Activated T-cell treated with anti-CD3 and anti-CD28 coated beads, Interleukin-2, amount 50 U/mL, for 72 hours (primary cell): ENCODE measurements at regions not wholly inside any gene's neighbourhood (a gene's known extent, or its start where the extent isn't known, plus 50 kb on each side); places are given as distances from the start of the nearest gene placed in this dataset.

Experiments used
- ATAC-seq, 2 donors: fragments of 150-1000 bp; cut with Tn5 transposase; replicated peaks in 1 of 2; 2 replicates each; pipeline ENCODE4 v1.10.0; 2021; ENCODE audit warnings: moderate library complexity in 2 of 2, mild to moderate bottlenecking in 1 of 2
- DNase-seq, 2 donors: peaks; one replicate each; pipeline ENCODE4 v3.0.0; 2021 to 2022; ENCODE audit warnings: mixed read lengths in 1 of 2
- H3K27ac Mint-ChIP-seq: one replicate; pipeline ENCODE4 v1.8.0; 2022; ENCODE audit warnings: mild to moderate bottlenecking, moderate library complexity, mixed read lengths
- H3K27me3 Mint-ChIP-seq: one replicate; pipeline ENCODE4 v1.8.0; 2022; ENCODE audit warnings: low read depth, mixed read lengths
- H3K36me3 Mint-ChIP-seq, 2 donors: one replicate each; pipeline ENCODE4 v1.8.0; 2022; ENCODE audit warnings: mixed read lengths in 2 of 2, mild to moderate bottlenecking in 1 of 2; ENCODE audit not compliant: insufficient read depth in 2 of 2
- H3K4me1 Mint-ChIP-seq: one replicate; pipeline ENCODE4 v1.8.0; 2022; ENCODE audit warnings: low read depth, mixed read lengths
- H3K4me3 Mint-ChIP-seq, 2 donors: one replicate each; pipeline ENCODE4 v1.8.0; 2022; ENCODE audit warnings: mild to moderate bottlenecking in 2 of 2, mixed read lengths in 2 of 2, moderate library complexity in 2 of 2
- H3K9me3 Mint-ChIP-seq, 2 donors: one replicate each; pipeline ENCODE4 v1.8.0; 2022; ENCODE audit warnings: mixed read lengths in 2 of 2

GRCh38 chr4:153114771-153115321 lies 89.4 kb upstream of the TRIM2 start:
- peak; percentile 73 to 79 for ATAC-seq
- peak; percentile 60 to 76 for DNase-seq
- Mint-ChIP-seq H3K36me3 (no peaks in the 10 kb centered on the region), H3K27ac (no peak overlapping the region), H3K4me3 (no peak overlapping the region), H3K9me3 (no peaks in the 10 kb centered on the region), H3K4me1 (peaks cover 10% of the 10 kb centered on the region), H3K27me3 (peaks cover 8% of the 10 kb centered on the region)

- Mint-ChIP-seq H3K27me3 (peaks cover 5% of the 10 kb centered on the region), H3K36me3 (no peaks in the 10 kb centered on the region), H3K9me3 (no peaks in the 10 kb centered on the region), H3K27ac (no peak overlapping the region), H3K4me1 (peaks cover 10% of the 10 kb centered on the region), H3K4me3 (no peak overlapping the region)
- ATAC-seq, result peak; percentile 61 to 66
- peak; percentile 74 to 83 for DNase-seq
Measured at GRCh38 chr4:153115322-153116290, 88.6 kb upstream of the TRIM2 start.

GRCh38 chr4:153116291-153116680 lies 88.0 kb upstream of the TRIM2 start:
- Mint-ChIP-seq H3K27ac (no peak overlapping the region), H3K9me3 (no peaks in the 10 kb centered on the region), H3K27me3 (no peaks in the 10 kb centered on the region), H3K4me1 (peaks cover 10% of the 10 kb centered on the region), H3K4me3 (no peak overlapping the region), H3K36me3 (no peaks in the 10 kb centered on the region)
- no peak for ATAC-seq
- no peak for DNase-seq

- Mint-ChIP-seq H3K4me3 (no peak overlapping the region), H3K27me3 (no peaks in the 10 kb centered on the region), H3K36me3 (no peaks in the 10 kb centered on the region), H3K27ac (no peak overlapping the region), H3K4me1 (peaks cover 10% of the 10 kb centered on the region), H3K9me3 (no peaks in the 10 kb centered on the region)
- no peak for ATAC-seq
- DNase-seq, result no peak
Measured at GRCh38 chr4:153116801-153117200, 87.4 kb upstream of the TRIM2 start.

- Mint-ChIP-seq H3K9me3 (no peaks in the 10 kb centered on the region), H3K27me3 (no peaks in the 10 kb centered on the region), H3K4me3 (no peak overlapping the region), H3K36me3 (no peaks in the 10 kb centered on the region), H3K4me1 (peaks cover 10% of the 10 kb centered on the region), H3K27ac (no peak overlapping the region)
- ATAC-seq, result no peak
- no peak for DNase-seq
Measured at GRCh38 chr4:153117554-153117953, 86.7 kb upstream of the TRIM2 start.

- Mint-ChIP-seq H3K27me3 (no peaks in the 10 kb centered on the region), H3K27ac (no peak overlapping the region), H3K4me1 (peaks cover 24% of the 10 kb centered on the region), H3K9me3 (no peaks in the 10 kb centered on the region), H3K36me3 (no peaks in the 10 kb centered on the region), H3K4me3 (no peak overlapping the region)
- no peak for DNase-seq
- ATAC-seq, result no peak
Measured at GRCh38 chr4:153119626-153120025, 84.6 kb upstream of the TRIM2 start.

GRCh38 chr4:153120235-153120634 lies 84.0 kb upstream of the TRIM2 start:
- DNase-seq, result no peak
- no peaks in the 10 kb centered on the region for H3K9me3 Mint-ChIP-seq
- no peaks in the 10 kb centered on the region for H3K36me3 Mint-ChIP-seq
- no peak for ATAC-seq
- H3K4me1 Mint-ChIP-seq, result peaks cover 24% of the 10 kb centered on the region
- H3K27ac Mint-ChIP-seq, result no peak overlapping the region
- no peak overlapping the region for H3K4me3 Mint-ChIP-seq
- no peaks in the 10 kb centered on the region for H3K27me3 Mint-ChIP-seq

- Mint-ChIP-seq H3K27ac (no peak overlapping the region), H3K27me3 (no peaks in the 10 kb centered on the region)
Measured at GRCh38 chr4:153122855-153123254, 81.4 kb upstream of the TRIM2 start.

GRCh38 chr4:153126137-153126536 lies 78.1 kb upstream of the TRIM2 start:
- no peak overlapping the region for H3K27ac Mint-ChIP-seq
- DNase-seq (no peak), ATAC-seq (no peak)
- peaks cover 0 to 2% of the 10 kb centered on the region in 2 donors for H3K36me3 Mint-ChIP-seq
- peaks cover 26% of the 10 kb centered on the region for H3K4me1 Mint-ChIP-seq
- no peaks in the 10 kb centered on the region for H3K27me3 Mint-ChIP-seq
- peaks cover 2 to 5% of the 10 kb centered on the region in 2 donors for H3K9me3 Mint-ChIP-seq
- H3K4me3 Mint-ChIP-seq, result no peak overlapping the region

More at GRCh38 chr4:153122855-153123254, 81.4 kb upstream of the TRIM2 start:
- Mint-ChIP-seq H3K4me3 (no peak overlapping the region), H3K36me3 (no peaks in the 10 kb centered on the region), H3K4me1 (peaks cover 27% of the 10 kb centered on the region), H3K9me3 (no peaks in the 10 kb centered on the region)
- ATAC-seq (peak; percentile 37 to 53), DNase-seq (no peak)

- no peak overlapping the region for H3K27ac Mint-ChIP-seq
- ATAC-seq (peak; percentile 79 to 83), DNase-seq (peak; percentile 84 to 86)
- H3K9me3 Mint-ChIP-seq, result peaks cover 2 to 5% of the 10 kb centered on the region in 2 donors
- no peak overlapping the region for H3K4me3 Mint-ChIP-seq
- H3K4me1 Mint-ChIP-seq, result peaks cover 23% of the 10 kb centered on the region
- no peaks in the 10 kb centered on the region for H3K27me3 Mint-ChIP-seq
- H3K36me3 Mint-ChIP-seq, result peaks cover 0 to 2% of the 10 kb centered on the region in 2 donors
Measured at GRCh38 chr4:153127760-153128494, 76.3 kb upstream of the TRIM2 start.

- no peak overlapping the region for H3K4me3 Mint-ChIP-seq
- DNase-seq (no peak), ATAC-seq (no peak)
- peaks cover 0 to 2% of the 10 kb centered on the region in 2 donors for H3K36me3 Mint-ChIP-seq
- peaks cover 32% of the 10 kb centered on the region for H3K4me1 Mint-ChIP-seq
- H3K27me3 Mint-ChIP-seq, result no peaks in the 10 kb centered on the region
- no peak overlapping the region for H3K27ac Mint-ChIP-seq
- peaks cover 2 to 5% of the 10 kb centered on the region in 2 donors for H3K9me3 Mint-ChIP-seq
Measured at GRCh38 chr4:153131596-153131995, 72.6 kb upstream of the TRIM2 start.

- H3K9me3 Mint-ChIP-seq, result no peaks in the 10 kb centered on the region
- H3K36me3 Mint-ChIP-seq, result no peaks in the 10 kb centered on the region
- peaks cover 10% of the 10 kb centered on the region for H3K27me3 Mint-ChIP-seq
- no peak overlapping the region for H3K4me3 Mint-ChIP-seq
- no peak for ATAC-seq
- H3K27ac Mint-ChIP-seq, result no peak overlapping the region
- peaks cover 20% of the 10 kb centered on the region for H3K4me1 Mint-ChIP-seq
- DNase-seq, result no peak
Measured at GRCh38 chr4:153137159-153137558, 67.1 kb upstream of the TRIM2 start.
